Daoy (cell line): ENCODE measurements at regions not wholly inside any gene's neighbourhood (a gene's known extent, or its start where the extent isn't known, plus 50 kb on each side); places are given as distances from the start of the nearest gene placed in this dataset.
"Not testable (repeated sequence)": the region's sequence is repeated elsewhere in the genome, so short reads cannot be mapped to it uniquely, and the experiment has no call there.

Source experiments
- DNase-seq: peaks from one replicate; pipeline ENCODE4 v3.0.0-alpha.2; 2015; ENCODE audit warnings: low read depth

DNA sequence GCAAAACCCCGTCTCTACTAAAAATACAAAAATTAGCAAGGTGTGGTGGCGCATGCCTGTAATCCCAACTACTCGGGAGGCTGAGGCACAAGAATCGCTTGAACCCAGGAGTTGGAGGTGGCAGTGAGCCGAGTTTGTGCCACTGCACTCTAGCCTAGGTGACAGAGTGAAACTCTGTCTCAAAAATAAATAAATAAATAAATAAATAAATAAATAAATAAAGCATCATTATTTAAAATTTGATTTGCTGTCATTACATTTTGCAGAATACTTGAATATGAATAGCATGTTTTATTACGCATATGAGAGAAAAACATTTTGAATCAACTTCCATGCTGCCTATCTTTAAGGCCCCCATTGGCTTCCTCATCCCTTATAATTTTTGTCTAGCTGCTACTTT is 53.4 kb upstream of the MED14 start:
- not testable (repeated sequence) for DNase-seq

DNA sequence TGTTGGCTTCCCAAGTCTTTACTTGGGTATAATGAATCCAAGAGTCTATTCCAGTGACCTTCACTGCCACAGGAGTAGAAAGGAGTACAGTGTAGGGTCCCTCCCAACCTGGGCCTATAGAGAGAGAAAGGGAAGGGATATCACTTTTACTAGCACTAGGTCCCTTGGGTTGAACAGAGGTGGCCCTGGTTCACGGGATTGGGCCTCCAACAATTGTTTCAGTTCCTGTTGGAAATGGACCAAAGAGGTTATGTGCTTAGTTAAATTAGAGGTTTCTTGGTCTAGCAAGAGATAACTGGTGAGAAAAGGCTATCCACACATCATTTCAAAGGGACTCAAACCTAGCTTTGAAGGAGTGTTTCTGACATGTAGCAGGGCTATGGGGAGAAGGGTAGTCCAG is 57.1 kb upstream of the MED14 start:
- DNase-seq: no peak

DNA sequence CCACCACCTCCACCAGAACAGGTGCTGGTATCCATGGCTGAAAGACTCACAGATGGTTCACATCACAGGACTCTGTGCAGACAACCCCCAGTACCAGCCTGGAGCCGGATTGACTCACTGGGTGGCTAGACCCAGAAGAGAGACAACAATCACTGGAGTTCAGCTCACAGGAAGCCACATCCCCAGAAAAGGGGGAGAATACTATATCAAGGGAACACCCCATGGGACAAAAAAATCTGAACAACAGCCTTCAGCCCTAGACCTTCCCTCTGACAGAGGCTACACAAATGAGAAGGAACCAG is 59.4 kb upstream of the MED14 start:
- peak; percentile 6 for DNase-seq

DNA sequence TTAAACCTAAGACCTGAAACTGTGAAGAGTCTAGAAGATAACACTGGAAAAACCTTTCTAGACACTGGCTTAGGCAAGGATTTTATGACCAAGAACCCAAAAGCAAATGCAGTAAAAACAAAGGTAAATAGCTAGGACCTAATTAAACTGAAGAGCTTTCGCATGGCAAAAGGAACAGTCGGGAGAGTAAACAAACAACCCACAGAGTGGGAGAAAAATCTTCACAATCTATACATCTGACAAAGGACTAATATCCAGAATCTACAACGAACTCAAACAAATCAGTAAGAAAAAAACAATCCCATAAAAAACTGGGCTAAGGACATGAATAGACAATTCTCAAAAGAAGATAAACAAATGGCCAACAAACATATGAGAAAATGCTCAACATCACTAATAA is 64.4 kb upstream of the MED14 start:
- DNase-seq: not testable (repeated sequence)

DNA sequence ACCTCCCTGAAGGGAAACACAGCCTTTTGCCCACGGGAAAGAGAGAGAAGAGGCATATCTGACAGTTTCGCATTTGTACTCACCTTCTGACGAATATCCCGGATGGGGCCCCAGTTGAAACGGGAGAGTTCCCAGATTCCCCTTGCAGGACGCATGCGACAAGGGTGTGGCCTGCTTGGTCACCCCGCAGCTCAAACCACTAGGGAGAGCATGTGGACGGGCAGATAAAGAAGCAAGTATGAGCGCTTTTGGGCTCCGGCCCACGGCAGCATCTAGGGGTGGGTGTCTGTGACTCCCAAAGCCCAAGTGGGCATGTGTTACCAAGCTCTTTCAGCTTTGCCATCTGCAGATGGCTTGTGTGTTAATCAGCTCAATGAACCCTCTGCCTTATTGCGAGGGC is 70.1 kb upstream of the MED14 start:
- DNase-seq: no peak

DNA sequence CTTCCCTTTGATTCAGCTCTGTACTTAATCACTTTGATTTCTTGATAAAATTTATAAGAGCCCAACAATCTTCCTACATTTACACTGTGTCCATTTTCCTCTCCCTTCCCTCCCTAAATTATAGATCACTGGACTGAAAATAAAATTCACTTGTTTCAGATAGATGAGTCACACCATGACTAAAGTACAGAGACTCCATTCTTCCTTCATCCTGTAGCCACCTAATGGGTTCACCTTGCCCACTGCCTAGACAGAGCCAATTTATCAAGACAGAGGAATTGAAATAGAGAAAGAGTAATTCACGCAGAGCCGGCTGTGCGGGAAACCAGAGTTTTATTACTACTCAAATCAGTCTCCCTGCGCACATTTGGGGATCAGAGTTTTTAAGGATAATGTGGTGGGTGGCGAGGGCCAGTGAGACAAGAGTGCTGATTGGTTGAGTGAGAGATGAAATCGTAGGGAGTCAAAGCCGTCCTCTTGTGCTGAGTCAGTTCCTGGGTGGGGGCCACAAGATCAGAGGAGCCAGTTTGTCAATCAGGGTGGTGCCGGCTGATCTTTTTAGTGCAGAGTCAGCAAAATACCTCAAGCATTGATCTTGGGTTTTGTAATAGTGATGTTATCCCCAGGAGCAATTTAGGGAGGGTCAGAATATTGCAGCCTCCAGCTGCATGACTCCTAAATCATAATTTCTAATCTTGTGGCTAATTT is 71.3 kb upstream of the MED14 start:
- DNase-seq: no peak

DNA sequence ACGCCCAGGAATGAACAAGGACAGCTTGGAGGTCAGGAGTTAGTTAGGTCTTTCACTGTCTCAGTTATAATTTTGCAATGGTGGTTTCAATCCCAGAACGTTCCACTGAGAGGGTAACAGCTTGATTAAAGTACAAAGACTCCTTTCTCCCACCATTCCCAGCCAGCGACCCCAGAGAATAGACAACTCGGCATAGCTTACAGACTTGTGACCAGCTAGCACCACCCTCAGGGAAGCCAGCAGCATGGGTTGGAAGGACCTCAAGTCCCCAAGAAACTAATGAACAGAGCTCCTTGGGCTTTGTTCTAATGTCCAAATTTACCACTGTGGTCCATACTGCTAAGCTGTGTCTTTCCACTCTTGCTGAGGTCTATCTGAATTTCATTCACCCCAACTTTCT is 72.0 kb upstream of the MED14 start:
- DNase-seq: no peak

DNA sequence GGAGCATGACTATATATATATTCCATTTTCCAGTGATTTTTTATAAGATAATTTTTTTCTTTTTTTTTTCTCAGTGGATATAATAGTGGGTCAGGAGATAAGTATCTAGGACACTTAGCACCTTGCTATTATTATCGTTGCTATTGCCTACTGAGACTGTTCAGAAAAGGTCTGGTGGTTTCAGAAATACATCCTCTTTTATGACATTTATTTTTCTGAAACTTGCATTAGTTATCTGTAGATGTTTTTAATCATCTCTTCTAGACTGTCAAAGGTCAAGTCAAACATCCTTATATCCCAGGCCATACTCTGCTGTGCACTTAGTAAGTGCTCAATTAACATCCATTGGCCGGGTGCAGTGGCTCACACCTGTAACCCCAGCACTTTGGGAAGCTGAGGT is 72.9 kb upstream of the MED14 start:
- DNase-seq: no peak

DNA sequence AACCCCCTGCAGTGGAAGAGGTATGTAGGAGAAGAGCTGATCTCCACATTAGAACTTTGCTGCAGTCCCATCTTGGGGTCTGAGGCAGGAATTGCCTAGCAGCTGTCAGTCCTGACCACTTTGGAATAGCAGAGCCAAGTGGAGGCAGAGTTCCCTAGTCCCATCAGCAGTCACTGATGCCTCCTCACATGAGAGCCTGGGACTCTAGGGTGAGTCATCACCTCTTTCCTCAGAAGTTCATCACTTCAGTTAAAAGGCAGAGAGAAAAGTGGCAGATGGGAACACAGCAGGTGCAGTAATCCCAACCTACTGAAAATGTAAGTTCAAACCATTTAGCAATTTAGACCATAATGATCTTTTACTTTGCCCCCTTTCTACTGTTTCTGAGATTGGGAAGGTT is 73.9 kb upstream of the MED14 start:
- no peak for DNase-seq

DNA sequence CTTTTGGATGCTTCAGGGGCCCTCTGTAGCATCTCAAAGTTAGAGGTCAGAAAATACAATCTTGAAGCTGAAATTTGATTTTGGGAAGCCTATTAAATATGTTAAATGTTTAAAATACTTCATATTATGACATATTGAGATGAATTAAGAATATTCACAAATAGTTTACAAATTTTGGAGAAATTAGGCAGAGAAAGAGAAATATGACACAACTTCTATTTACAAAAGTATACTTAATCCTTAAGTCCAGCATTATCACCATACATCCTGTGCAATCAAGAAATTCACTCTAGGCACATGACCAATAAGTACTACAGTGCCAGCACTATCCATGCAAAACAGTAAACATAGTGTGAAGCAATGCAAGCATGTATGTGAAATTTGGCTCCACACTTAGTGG is 79.7 kb upstream of the MED14 start:
- DNase-seq: not testable (repeated sequence)

DNA sequence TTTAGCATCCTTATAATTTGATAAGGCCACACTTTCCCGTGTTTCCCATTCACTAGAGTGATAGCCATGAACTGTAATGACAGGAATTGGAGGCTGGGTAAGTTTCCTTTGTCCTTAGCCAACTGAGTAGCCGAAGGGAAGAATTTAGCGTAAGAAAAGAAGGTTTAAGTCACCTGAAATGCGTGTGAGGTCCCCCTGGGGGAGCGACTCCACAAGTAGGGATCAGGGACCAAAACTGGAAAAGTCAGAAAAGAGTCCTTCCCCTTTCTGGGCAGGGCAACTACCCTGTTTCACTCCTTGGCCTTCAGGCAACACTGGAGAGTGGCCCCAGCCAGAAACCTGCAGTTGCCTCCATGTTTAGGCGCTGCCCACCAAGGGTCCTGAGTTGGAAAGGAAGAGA is 81.6 kb upstream of the MED14 start:
- DNase-seq: no peak

DNA sequence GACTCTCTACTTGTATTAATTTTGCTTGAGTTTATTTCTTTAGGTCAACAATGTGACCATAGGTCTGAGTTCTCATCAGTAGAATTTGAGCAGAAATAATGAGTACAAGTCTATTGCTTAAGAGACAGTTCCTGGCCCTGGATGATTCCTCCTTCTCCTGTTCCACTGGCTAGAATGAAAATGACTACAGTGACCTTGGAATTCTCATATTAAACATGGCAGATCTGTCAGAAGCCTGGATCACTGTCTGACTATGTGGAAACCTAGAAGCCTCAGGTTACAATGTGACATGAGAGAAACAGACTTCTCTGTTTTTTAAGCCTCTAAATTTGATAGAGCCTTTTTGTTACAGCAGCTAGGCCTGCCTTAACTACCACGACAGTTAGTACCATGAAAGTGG is 82.9 kb upstream of the MED14 start:
- DNase-seq: no peak

DNA sequence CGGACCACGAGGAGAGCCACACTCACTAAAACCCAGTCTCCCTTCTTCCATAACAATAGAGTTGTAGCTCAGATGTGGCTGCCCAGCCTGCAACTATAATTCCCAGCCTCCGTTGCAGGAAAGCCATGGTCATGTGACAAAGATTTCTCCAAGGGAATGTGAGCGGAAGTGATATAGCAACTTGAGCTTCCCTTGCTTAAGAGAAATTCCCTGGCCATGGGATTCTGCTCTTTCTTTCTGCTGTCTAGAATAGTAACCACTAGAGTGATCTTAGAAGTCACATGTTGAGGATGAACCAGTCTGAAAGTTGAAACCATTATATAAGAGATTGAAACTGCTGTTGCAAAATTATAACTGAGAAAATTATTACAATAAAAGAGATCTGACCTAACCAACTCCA is 86.4 kb upstream of the MED14 start:
- no peak for DNase-seq

DNA sequence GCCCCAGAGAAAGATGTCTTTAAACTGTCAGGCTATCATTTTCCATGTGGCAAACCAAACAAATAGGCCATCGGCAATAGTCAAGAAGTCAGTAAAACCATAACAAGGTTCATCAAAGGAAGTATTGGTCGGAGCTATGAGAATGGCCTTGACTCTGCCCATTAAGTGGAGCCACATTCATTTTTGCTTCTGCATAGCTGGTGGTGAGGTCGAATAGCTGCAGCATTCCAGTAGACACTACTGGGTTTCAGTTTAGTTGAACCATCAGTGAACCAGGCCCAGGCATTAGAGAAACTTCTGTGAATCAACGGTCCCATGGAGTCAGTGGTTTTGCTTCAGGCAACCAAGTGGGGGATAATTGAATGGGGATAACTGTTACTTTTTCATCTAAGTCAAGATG is 92.0 kb upstream of the MED14 start:
- DNase-seq: no peak

DNA sequence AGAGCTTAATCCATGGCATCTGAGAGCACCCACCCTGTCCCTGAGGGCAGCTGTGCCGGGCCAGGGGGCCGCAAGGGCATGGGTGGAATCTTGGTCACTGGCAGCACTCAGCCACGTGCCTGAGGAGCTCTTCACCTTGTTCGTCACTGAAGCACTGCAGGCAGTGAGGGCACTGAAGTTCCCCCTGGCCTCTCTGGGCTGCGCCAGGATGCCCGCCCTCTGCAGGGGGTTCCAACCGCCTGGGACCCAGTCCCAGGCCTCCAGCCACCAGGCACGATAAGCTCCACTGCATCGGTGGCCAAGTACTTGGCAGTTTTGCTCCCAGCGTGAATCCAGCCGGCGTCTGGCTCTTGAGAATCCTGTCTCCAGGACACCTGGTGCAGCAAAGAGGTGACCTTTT is 96.4 kb upstream of the MED14 start:
- DNase-seq: no peak

DNA sequence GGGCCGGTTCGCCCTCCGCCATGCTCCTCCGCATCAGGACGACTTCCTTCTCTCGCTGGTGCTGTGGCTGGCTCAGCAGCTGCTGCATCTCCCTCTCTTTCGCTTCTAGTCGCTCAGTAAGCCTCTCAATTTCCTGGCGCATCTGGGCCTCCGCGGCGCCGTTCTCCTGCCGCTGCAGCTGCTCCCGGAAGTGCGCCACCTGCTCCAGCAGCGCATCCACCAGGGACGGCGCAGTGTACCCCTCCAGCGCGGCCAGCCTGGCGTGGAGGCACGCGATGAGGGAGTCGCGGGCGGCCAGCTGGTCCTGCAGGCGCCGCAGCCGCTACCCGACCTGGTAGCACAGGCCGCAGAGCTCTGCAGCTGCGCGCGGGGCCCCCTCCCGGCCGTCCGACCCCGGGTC is 97.4 kb upstream of the MED14 start:
- DNase-seq: no peak

DNA sequence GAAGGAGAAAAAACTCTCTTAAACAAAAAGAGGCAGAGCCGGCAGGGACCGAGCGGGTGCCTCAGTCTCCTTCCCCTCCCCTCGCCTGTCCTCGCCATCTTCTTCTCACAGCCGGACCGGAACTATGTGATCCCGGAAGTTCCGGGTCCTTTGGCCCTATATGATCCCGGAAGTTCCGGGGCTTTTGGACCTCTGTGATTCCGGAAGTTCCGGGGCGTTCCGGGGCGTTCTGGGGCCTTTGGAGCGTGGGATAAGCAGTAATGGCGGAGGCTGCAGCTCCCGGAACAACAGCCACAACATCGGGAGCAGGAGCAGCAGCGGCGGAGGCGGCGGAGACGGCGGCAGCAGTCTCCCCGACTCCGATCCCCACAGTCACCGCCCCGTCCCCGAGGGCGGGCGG is 98.9 kb upstream of the MED14 start:
- DNase-seq: no peak

DNA sequence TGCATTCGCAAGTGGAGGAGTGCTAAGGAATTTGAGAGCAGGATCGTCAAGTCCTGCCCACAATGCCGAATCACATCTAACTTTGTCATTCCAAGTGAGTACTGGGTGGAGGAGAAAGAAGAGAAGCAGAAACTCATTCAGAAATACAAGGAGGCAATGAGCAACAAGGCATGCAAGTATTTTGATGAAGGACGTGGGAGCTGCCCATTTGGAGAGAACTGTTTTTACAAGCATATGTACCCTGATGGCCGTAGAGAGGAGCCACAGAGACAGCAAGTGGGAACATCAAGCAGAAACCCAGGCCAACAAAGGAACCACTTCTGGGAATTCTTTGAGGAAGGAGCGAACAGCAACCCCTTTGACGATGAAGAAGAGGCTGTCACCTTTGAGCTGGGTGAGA is 100.2 kb upstream of the MED14 start:
- DNase-seq: no peak

DNA sequence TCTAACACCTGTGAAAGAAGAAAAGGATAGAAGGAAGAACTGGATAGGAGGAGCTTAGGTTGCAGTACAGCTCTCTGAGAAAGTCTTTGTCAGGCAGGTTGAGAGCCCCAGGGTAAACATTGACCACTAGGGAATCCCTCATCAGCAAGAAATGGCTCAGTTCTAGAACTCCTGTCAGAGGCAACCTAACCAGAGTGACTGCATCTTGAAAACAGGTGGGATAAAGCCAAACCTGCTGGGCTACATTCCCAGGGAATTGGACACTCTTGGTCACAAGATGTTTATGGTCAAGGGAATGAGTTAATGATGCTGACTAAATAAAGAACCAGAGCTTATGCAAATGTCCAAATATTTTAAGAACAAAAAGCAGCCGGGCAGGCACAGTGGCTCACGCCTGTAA is 108.3 kb upstream of the MED14 start:
- no peak for DNase-seq

DNA sequence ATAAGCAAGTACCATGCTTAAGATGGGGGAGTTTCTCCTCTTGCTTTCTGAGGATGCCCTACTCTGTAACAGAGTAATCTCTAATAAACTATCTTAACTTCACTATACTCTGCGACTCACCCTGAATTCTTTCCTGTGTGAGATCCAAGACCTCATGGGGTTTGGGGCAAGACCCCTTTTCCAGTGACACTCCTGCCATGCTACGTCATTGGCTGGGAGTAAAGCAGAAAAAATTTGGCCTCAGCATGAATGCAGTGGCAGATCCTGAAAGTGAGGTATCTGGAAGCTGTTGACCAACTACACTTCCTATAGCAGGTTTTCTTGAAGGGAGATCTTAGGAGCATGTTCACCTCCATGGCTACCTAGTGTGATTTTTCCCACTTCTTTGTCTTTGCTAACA is 109.1 kb upstream of the MED14 start:
- DNase-seq: no peak

DNA sequence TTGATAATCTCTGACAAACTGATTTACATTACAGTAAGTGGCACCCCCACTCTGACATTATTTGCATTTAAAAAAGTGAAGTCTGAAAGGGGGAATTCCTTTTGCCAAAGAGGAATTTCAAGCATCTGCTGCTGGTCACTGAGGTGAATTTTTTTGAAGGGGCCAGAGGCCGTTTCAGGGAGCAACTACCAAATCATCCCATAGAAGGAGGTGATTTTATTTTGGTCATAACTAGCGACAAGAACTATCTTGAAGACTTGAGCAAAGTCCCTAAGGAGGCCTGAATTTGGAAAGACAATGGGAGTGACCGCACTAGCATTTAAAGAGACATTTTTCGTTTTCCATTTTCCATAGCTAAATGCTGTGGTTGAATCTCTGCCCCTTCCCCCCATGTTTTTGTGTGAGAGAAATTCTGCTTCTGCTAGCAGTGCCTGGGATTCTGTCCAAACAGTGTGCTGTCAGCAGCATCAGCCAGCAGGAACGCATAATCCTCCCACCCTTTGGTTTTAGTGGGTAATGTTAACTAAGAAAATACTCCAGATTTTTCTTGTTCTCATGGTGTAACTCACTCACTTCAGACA is 110.1 kb upstream of the MED14 start:
- DNase-seq: peak; percentile 70

DNA sequence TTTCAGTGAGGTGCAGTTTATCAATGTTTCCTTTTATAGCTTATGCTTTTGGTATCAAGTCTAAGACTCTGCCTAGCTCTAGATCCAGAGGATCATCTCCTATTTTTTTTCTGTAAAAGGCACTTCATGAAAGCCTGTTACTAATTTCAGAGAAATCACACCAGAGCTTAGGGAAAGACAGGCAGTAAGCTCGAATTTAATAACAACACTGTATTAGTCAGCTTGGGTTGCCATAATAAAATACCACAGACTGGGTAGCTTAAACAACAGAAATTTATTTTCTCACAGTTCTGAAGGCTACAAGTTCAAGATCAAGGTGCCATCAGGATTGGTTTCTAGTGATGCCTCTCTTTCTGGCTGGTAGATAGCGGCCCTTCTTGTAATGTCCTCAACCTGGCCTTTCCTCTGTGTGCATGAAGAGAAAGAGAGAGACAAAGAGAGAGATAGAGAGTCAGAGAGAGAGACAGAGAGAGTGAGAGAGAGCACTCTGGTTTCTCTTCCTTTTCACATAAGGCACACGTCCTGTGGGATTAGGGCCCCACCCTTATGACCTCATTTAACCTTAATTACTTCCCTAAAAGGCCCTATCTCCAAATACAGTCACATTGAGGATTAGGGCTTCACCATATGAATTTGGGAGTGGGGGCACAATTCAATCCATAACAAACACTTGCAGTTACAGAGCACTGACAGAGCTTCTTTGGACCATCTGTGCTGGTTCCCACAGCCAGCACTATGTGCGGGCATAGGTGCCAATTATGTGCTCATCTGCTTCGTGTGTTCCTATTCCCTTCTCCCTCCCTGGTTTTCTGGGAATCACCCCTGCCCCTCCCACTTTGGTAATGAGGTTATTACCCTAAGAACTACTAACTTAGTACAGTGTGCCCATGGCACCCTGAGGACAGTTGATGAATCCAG is 114.8 kb upstream of the MED14 start:
- DNase-seq: no peak

DNA sequence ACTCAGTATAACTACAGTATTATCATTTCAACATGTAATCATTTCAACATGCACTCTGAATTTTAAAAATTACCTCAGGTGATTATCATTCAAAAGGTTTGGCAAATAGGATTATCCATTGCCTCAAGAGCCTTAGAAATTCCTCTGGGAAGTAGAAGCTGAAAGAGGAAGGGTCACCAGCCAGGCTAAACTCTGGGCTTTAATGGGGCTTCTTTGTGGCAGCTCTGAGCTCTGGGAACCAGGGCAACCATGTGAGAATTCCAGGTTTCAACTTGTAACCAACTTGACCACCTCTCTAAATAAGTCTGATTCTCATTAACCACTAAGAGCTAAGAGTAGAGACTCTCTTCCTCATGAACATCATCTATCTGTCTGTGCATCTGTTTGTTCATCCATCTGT is 117.2 kb upstream of the MED14 start:
- DNase-seq: no peak
